Transverse colon (tissue), 4 donors: ENCODE measurements at regions not wholly inside any gene's neighbourhood (a gene's known extent, or its start where the extent isn't known, plus 50 kb on each side); places are given as distances from the start of the nearest gene placed in this dataset.

ENCODE experiments used
- DNase-seq: peaks from one replicate; pipeline ENCODE4 v3.0.0-alpha.2; 2019
- H3K27ac ChIP-seq, 4 donors: fragments of 200-600 bp; sonication (generic); 2 replicates each; pipeline ENCODE4 v1.5.1; 2016 to 2018; ENCODE audit warnings: inconsistent platforms in 4 of 4
- H3K27me3 ChIP-seq: fragments of 200-600 bp; sonication (generic); 2 replicates; pipeline ENCODE4 v1.5.1; 2017; ENCODE audit warnings: inconsistent platforms
- H3K36me3 ChIP-seq, 4 donors: fragments of 200-600 bp; sonication (generic); 2 replicates each; pipeline ENCODE4 v1.5.1; 2017 to 2019; ENCODE audit warnings: inconsistent platforms in 4 of 4
- H3K4me1 ChIP-seq, 4 donors: fragments of 200-600 bp; sonication (generic); 2 replicates each; pipeline ENCODE4 v1.5.1; 2017 to 2020; ENCODE audit warnings: inconsistent platforms in 4 of 4
- H3K4me3 ChIP-seq, 4 donors: fragments of 200-600 bp; sonication (generic); 1 replicate in 1 of 4; 2 replicates in 3 of 4; pipeline versions ENCODE4 v1.5.1 to v1.6.1; 2017 to 2019; ENCODE audit warnings: inconsistent platforms in 4 of 4
- H3K9me3 ChIP-seq, 2 donors: fragments of 200-600 bp; sonication (generic); 2 replicates each; pipeline ENCODE4 v1.5.1; 2017 to 2019; ENCODE audit warnings: inconsistent platforms in 2 of 2
- CTCF ChIP-seq, 5 experiments: fragments of 200-600 bp in 3 of 5; fragments of 450-650 bp in 2 of 5; sonication (generic) in 3 of 5; IDR thresholded peaks; 1 replicate in 2 of 5; 2 replicates in 3 of 5; pipeline ENCODE4 v1.5.1; 2016 to 2017; ENCODE audit warnings: antibody characterized with exemption in 5 of 5, inconsistent platforms in 3 of 5, mild to moderate bottlenecking in 2 of 5, moderate library complexity in 1 of 5
- EP300 ChIP-seq: sonication (generic); formaldehyde crosslinking; IDR thresholded peaks from one replicate; pipeline ENCODE4 v1.6.1; 2017; ENCODE audit warnings: antibody characterized with exemption, low read depth
- POLR2A ChIP-seq: fragments of 450-650 bp; IDR thresholded peaks from one replicate; pipeline ENCODE4 v1.6.1; 2016; ENCODE audit warnings: antibody characterized with exemption, mild to moderate bottlenecking, moderate library complexity
- POLR2AphosphoS5 ChIP-seq, 3 donors: sonication (generic); formaldehyde crosslinking; IDR thresholded peaks; one replicate each; pipeline ENCODE4 v1.6.1; 2016; ENCODE audit warnings: antibody characterized with exemption in 3 of 3
- WGBS, 2 donors: methylation state at CpG; one replicate each; pipeline ENCODE4 v1.1.5; 2018; ENCODE audit warnings: low coverage in 1 of 2; 5-methylcytosine and 5-hydroxymethylcytosine counted together
- in situ Hi-C, 4 donors: fragments of 200-750 bp; cut with MboI; loops; one replicate each; pipeline versions ENCODE4 v1.15.0 to v1.15.1; 2017; ENCODE audit warnings: low sequenced_read_pairs in 3 of 4, low pct_ligation_motif_present in 1 of 4, low pct_unique_long_range_greater_than_20kb in 1 of 4
- intact Hi-C: fragments of 100-400 bp; cut with DNase I; formaldehyde crosslinking; loops from one replicate; pipeline ENCODE4 v1.15.1; 2023; ENCODE audit warnings: low total_unique reads

- in situ Hi-C loops (no loop called here), intact Hi-C loops (no loop called here)
- TF ChIP-seq CTCF (IDR thresholded peaks at IDR 0.05) (no peak), EP300 (no peak), POLR2AphosphoS5 (IDR thresholded peaks at IDR 0.05) (no peak), POLR2A (no peak)
- no peak for DNase-seq
- H3K27ac ChIP-seq = no peak overlapping the region
- no peaks in the 10 kb centered on the region for H3K27me3 ChIP-seq
- H3K4me3 ChIP-seq = no peak overlapping the region
- H3K9me3 ChIP-seq = no peaks in the 10 kb centered on the region
- H3K36me3 ChIP-seq = no peaks in the 10 kb centered on the region
- H3K4me1 ChIP-seq = no peaks in the 10 kb centered on the region
- 83% methylated on average over 1 of the region's 3 CpGs; no CpG with 5 or more reads in 1 of the 2 donors for WGBS, 2 donors
Observed at GRCh38 chr7:57210212-57210611, 78.0 kb upstream of the ZNF479 start.

GRCh38 chr7:57210871-57211270 lies 78.6 kb upstream of the ZNF479 start:
- Histone ChIP-seq H3K27ac (no peak overlapping the region), H3K27me3 (no peaks in the 10 kb centered on the region), H3K36me3 (no peaks in the 10 kb centered on the region), H3K4me1 (no peaks in the 10 kb centered on the region), H3K9me3 (no peaks in the 10 kb centered on the region), H3K4me3 (no peak overlapping the region)
- in situ Hi-C loops (no loop called here), intact Hi-C loops (no loop called here)
- WGBS, 2 donors = 56% methylated on average over 5 of the region's 5 CpGs; no CpG with 5 or more reads in 1 of the 2 donors
- TF ChIP-seq POLR2A = no peak
- TF ChIP-seq CTCF (IDR thresholded peaks at IDR 0.05) = no peak
- TF ChIP-seq EP300 = no peak
- no peak for TF ChIP-seq POLR2AphosphoS5 (IDR thresholded peaks at IDR 0.05)
- no peak for DNase-seq

GRCh38 chr7:57211428-57212100 lies 79.3 kb upstream of the ZNF479 start:
- in situ Hi-C loops (no loop called here), intact Hi-C loops (no loop called here)
- TF ChIP-seq CTCF (IDR thresholded peaks at IDR 0.05) = no peak
- TF ChIP-seq POLR2A = no peak
- TF ChIP-seq POLR2AphosphoS5 (IDR thresholded peaks at IDR 0.05) = no peak
- TF ChIP-seq EP300 = no peak
- Histone ChIP-seq H3K9me3 (no peaks in the 10 kb centered on the region), H3K4me1 (no peaks in the 10 kb centered on the region), H3K27ac (no peak overlapping the region), H3K4me3 (no peak overlapping the region), H3K36me3 (no peaks in the 10 kb centered on the region), H3K27me3 (no peaks in the 10 kb centered on the region)
- DNase-seq = no peak
- 72% methylated on average over 13 of the region's 14 CpGs; no CpG with 5 or more reads in 1 of the 2 donors for WGBS, 2 donors

GRCh38 chr7:57215423-57215822 lies 83.2 kb upstream of the ZNF479 start:
- no peaks in the 10 kb centered on the region for H3K27me3 ChIP-seq
- in situ Hi-C loops = no loop called here
- 75 to 84% methylated on average over 9 of the region's 9 CpGs for WGBS, 2 donors
- peaks cover 6 to 7% of the 10 kb centered on the region in 2 donors for H3K9me3 ChIP-seq
- no peak overlapping the region for H3K27ac ChIP-seq
- intact Hi-C loops = no loop called here
- H3K36me3 ChIP-seq = no peaks in the 10 kb centered on the region
- TF ChIP-seq POLR2AphosphoS5 (IDR thresholded peaks at IDR 0.05) (no peak), POLR2A (no peak), EP300 (no peak), CTCF (IDR thresholded peaks at IDR 0.05) (no peak)
- no peak overlapping the region for H3K4me3 ChIP-seq
- H3K4me1 ChIP-seq = no peaks in the 10 kb centered on the region
- no peak for DNase-seq
